Astrocyte (in vitro differentiated cells and primary cell): ENCODE measurements at regions not wholly inside any gene's neighbourhood (a gene's known extent, or its start where the extent isn't known, plus 50 kb on each side); places are given as distances from the start of the nearest gene placed in this dataset.

Experiments
- DNase-seq: peaks from one replicate; pipeline ENCODE4 v3.0.0-alpha.2; 2010; ENCODE audit warnings: low read depth
- FAIRE-seq: peaks from 2 replicates; lab custom pipeline; 2011; peaks lifted over from hg19 to GRCh38; lab: Jason Lieb, UNC
- H2AFZ ChIP-seq: 2 replicates; pipeline ENCODE4 v1.6.0; 2012; ENCODE audit warnings: low read depth, low read length, inconsistent platforms
- H3K27ac ChIP-seq: 2 replicates; pipeline ENCODE4 v1.5.1; 2011; ENCODE audit warnings: low read depth, low read length, inconsistent platforms
- H3K27me3 ChIP-seq: 2 replicates; pipeline ENCODE4 v1.6.0; 2011; ENCODE audit warnings: low read length, inconsistent platforms; ENCODE audit not compliant: insufficient read depth
- H3K36me3 ChIP-seq: 2 replicates; pipeline ENCODE4 v1.5.1; 2011; ENCODE audit warnings: low read length, inconsistent platforms; ENCODE audit not compliant: insufficient read depth
- H3K4me1 ChIP-seq: 2 replicates; pipeline ENCODE4 v1.5.1; 2011; ENCODE audit warnings: low read length, inconsistent platforms; ENCODE audit not compliant: insufficient read depth
- H3K4me2 ChIP-seq: 2 replicates; pipeline ENCODE4 v1.6.0; 2012; ENCODE audit warnings: low read length, inconsistent platforms
- H3K4me3 ChIP-seq: 2 replicates; pipeline ENCODE4 v1.5.1; 2011; ENCODE audit warnings: low read depth, mild to moderate bottlenecking, low read length, inconsistent platforms; ENCODE audit not compliant: insufficient read depth
- H3K79me2 ChIP-seq: 2 replicates; pipeline ENCODE4 v1.6.0; 2012; ENCODE audit warnings: mild to moderate bottlenecking, low read length, inconsistent platforms; ENCODE audit not compliant: insufficient read depth
- H3K9ac ChIP-seq: 2 replicates; pipeline ENCODE4 v1.6.0; 2012; ENCODE audit warnings: mild to moderate bottlenecking, low read length, inconsistent platforms
- H3K9me3 ChIP-seq: 2 replicates; pipeline ENCODE4 v1.5.1; 2012; ENCODE audit warnings: low read depth, mild to moderate bottlenecking, low read length, inconsistent platforms; ENCODE audit not compliant: insufficient read depth
- H4K20me1 ChIP-seq: 2 replicates; pipeline ENCODE4 v1.6.0; 2012; ENCODE audit warnings: low read length, inconsistent platforms; ENCODE audit not compliant: insufficient read depth
- H3K27ac Mint-ChIP-seq: one replicate; pipeline ENCODE4 v1.8.0; 2021; ENCODE audit warnings: mild to moderate bottlenecking, mixed read lengths; ENCODE audit not compliant: unreplicated experiment
- H3K27me3 Mint-ChIP-seq: one replicate; pipeline ENCODE4 v1.8.0; 2021; ENCODE audit warnings: low read depth, mixed read lengths; ENCODE audit not compliant: unreplicated experiment
- H3K36me3 Mint-ChIP-seq: one replicate; pipeline ENCODE4 v1.8.0; 2021; ENCODE audit warnings: low read depth, mixed read lengths; ENCODE audit not compliant: unreplicated experiment
- H3K4me1 Mint-ChIP-seq: one replicate; pipeline ENCODE4 v1.8.0; 2021; ENCODE audit warnings: low read depth, mixed read lengths; ENCODE audit not compliant: unreplicated experiment
- H3K4me3 Mint-ChIP-seq: one replicate; pipeline ENCODE4 v1.8.0; 2021; ENCODE audit warnings: mild to moderate bottlenecking, moderate library complexity, mixed read lengths; ENCODE audit not compliant: unreplicated experiment
- H3K9me3 Mint-ChIP-seq: one replicate; pipeline ENCODE4 v1.8.0; 2021; ENCODE audit warnings: mild to moderate bottlenecking, mixed read lengths; ENCODE audit not compliant: unreplicated experiment
- EZH2 ChIP-seq: IDR thresholded peaks from 2 replicates; pipeline ENCODE4 v1.6.1; 2012; ENCODE audit warnings: mild to moderate bottlenecking, low read length, inconsistent platforms; ENCODE audit not compliant: insufficient read depth
- TF ChIP-seq, protein P1 (sequence below): IDR thresholded peaks from 2 replicates; pipeline ENCODE4 v1.5.1; 2011; ENCODE audit warnings: low read depth, mild to moderate bottlenecking, inconsistent platforms, low read length, moderate library complexity; ENCODE audit not compliant: insufficient read depth

DNA sequence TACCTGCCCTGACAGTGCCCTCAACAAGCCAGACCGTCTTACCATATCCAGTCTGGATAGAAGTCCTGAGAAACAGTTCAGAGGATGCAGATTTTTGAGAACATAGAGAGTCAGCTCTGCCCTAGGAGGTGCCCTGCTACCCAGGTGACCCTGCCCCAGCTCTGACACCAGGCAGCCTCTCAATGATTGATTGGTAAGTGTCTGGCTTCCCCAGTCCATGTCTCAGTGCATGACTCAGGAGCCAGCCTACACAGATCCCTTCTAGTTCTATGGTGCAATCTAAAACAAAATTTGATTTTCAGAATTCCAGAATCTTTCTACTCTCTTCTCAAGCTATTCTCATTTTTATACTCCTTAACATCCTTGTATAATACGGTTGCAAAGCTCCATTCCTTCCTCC is 292.1 kb downstream of the VPS13C start:
- DNase-seq (no peak), FAIRE-seq (no peak)
- H3K36me3 Mint-ChIP-seq: no peaks in the 10 kb centered on the region
- no peak overlapping the region for H3K27ac ChIP-seq
- no peak overlapping the region for H3K27ac Mint-ChIP-seq
- no peak overlapping the region for H3K9ac ChIP-seq
- H2AFZ ChIP-seq: no peak overlapping the region
- H3K79me2 ChIP-seq: no peaks in the 10 kb centered on the region
- no peaks in the 10 kb centered on the region for H3K27me3 ChIP-seq
- peaks cover 1% of the 10 kb centered on the region for H3K9me3 Mint-ChIP-seq
- no peaks in the 10 kb centered on the region for H3K36me3 ChIP-seq
- no peaks in the 10 kb centered on the region for H3K4me1 Mint-ChIP-seq
- H3K27me3 Mint-ChIP-seq: no peaks in the 10 kb centered on the region
- no peak overlapping the region for H3K4me3 Mint-ChIP-seq
- H3K4me3 ChIP-seq: no peak overlapping the region
- H3K4me1 ChIP-seq: no peaks in the 10 kb centered on the region
- TF ChIP-seq EZH2: no peak
- TF ChIP-seq, protein P1, sequence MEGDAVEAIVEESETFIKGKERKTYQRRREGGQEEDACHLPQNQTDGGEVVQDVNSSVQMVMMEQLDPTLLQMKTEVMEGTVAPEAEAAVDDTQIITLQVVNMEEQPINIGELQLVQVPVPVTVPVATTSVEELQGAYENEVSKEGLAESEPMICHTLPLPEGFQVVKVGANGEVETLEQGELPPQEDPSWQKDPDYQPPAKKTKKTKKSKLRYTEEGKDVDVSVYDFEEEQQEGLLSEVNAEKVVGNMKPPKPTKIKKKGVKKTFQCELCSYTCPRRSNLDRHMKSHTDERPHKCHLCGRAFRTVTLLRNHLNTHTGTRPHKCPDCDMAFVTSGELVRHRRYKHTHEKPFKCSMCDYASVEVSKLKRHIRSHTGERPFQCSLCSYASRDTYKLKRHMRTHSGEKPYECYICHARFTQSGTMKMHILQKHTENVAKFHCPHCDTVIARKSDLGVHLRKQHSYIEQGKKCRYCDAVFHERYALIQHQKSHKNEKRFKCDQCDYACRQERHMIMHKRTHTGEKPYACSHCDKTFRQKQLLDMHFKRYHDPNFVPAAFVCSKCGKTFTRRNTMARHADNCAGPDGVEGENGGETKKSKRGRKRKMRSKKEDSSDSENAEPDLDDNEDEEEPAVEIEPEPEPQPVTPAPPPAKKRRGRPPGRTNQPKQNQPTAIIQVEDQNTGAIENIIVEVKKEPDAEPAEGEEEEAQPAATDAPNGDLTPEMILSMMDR: no peak
- H4K20me1 ChIP-seq: no peaks in the 10 kb centered on the region
- H3K4me2 ChIP-seq: no peak overlapping the region
- H3K9me3 ChIP-seq: no peaks in the 10 kb centered on the region

DNA sequence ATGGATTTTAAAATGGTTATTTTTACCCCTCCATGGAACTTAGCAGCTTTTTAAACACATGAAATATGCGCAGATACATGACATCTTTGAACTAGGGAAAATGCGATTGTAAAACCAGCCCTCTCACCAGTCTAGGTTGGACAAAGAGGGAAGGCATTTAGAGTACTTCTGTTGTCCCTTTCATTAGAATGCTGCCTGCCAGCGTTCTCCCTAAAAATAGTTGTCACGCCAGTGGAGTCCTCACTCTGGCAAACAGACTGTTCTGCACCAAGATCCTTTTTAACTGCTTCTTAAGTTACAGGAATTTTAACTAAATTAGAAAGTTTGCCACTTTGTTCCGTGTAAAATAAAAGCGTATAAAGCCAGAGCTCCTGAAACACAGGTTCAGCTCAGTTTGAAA is 295.3 kb downstream of the VPS13C start:
- Mint-ChIP-seq H3K9me3 (no peaks in the 10 kb centered on the region), H3K36me3 (no peaks in the 10 kb centered on the region), H3K4me3 (no peak overlapping the region), H3K4me1 (no peaks in the 10 kb centered on the region), H3K27ac (no peak overlapping the region), H3K27me3 (no peaks in the 10 kb centered on the region)
- DNase-seq (no peak), FAIRE-seq (no peak)
- no peak overlapping the region for H2AFZ ChIP-seq
- H4K20me1 ChIP-seq: no peaks in the 10 kb centered on the region
- H3K4me2 ChIP-seq: no peak overlapping the region
- no peak overlapping the region for H3K4me3 ChIP-seq
- H3K9me3 ChIP-seq: no peaks in the 10 kb centered on the region
- no peak overlapping the region for H3K27ac ChIP-seq
- H3K79me2 ChIP-seq: no peaks in the 10 kb centered on the region
- no peak overlapping the region for H3K9ac ChIP-seq
- no peak for TF ChIP-seq EZH2
- TF ChIP-seq, protein P1: no peak
- no peaks in the 10 kb centered on the region for H3K27me3 ChIP-seq
- no peaks in the 10 kb centered on the region for H3K36me3 ChIP-seq
- H3K4me1 ChIP-seq: no peaks in the 10 kb centered on the region

DNA sequence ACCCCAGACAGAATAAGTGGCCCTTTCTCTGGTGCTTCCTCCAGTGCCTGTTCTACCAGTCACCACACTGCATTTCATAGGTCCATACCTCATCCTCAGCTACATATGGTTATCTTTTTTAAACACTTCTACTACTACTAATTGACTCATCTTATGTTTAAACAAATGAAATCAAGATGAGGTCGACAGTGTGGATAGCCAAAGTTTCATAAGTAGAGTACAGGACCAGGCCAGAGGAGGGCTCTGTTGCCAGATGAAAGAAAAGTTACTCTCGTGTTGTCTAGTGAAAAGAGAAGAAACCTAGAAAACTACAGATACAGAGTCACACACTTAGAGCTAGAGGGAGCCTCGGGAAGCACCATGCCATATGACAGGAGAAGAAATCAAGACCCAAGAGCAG is 296.1 kb downstream of the VPS13C start:
- Mint-ChIP-seq H3K27me3 (no peaks in the 10 kb centered on the region), H3K9me3 (no peaks in the 10 kb centered on the region), H3K4me3 (no peak overlapping the region), H3K4me1 (no peaks in the 10 kb centered on the region), H3K36me3 (no peaks in the 10 kb centered on the region), H3K27ac (no peak overlapping the region)
- Histone ChIP-seq H3K27ac (no peak overlapping the region), H3K4me1 (no peaks in the 10 kb centered on the region), H3K9ac (no peak overlapping the region), H3K4me3 (no peak overlapping the region), H3K27me3 (peaks cover 3% of the 10 kb centered on the region), H2AFZ (no peak overlapping the region), H3K79me2 (no peaks in the 10 kb centered on the region), H4K20me1 (no peaks in the 10 kb centered on the region), H3K36me3 (no peaks in the 10 kb centered on the region), H3K4me2 (no peak overlapping the region), H3K9me3 (no peaks in the 10 kb centered on the region)
- no peak for TF ChIP-seq EZH2
- TF ChIP-seq, protein P1: no peak
- FAIRE-seq (no peak), DNase-seq (no peak)
